Endothelial cell of umbilical vein (primary cell): ENCODE measurements at regions not wholly inside any gene's neighbourhood (a gene's known extent, or its start where the extent isn't known, plus 50 kb on each side); places are given as distances from the start of the nearest gene placed in this dataset.

Source experiments
- POLR2A ChIP-seq: IDR thresholded peaks from 2 replicates; pipeline ENCODE4 v1.6.1; 2012; ENCODE audit warnings: low read depth, mild to moderate bottlenecking, control low read depth, low read length
- TF ChIP-seq, protein P1 (sequence below), 2 donors: IDR thresholded peaks; 1 replicate in 1 of 2; 2 replicates in 1 of 2; pipeline ENCODE4 v1.5.1; 2011; ENCODE audit warnings: low read length in 2 of 2, mild to moderate bottlenecking in 2 of 2, moderate library complexity in 2 of 2, control low read depth in 1 of 2, inconsistent platforms in 1 of 2, low read depth in 1 of 2; ENCODE audit not compliant: insufficient read depth in 1 of 2; ENCODE audit errors: extremely low read depth in 1 of 2

DNA sequence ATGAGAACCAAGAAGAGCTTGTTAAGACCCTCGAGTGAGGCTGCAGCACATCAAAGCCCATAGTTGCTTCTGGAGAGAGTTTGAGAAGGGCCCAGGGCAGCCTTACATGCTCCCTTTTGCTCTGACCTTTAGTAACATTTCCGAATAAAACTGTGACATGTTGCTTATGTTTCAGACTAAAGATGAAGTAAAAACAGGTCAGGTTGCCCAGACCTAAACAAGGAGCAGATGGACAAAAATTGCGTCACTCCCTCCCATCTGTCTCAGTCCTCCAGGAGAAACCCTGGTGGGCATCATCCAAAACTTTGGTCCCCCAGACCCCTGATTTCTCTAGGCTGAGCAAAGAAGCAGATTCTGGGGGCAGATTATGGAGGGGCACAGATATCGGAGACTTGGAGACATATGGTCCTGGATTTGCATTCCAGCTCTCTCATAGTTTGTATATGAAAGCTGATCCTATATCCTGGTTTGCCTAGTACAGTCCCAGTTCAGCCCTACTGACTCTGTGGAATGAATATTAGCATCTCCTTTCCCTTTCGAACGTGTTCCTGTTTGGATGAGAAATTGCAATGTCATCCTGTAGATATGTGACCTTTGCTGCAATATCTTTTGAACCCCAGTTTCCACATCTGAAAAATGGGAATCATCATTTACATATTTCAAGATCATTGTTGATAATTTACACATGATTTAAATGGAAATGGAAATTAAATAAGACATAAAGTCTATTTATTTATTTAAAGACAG is 304.9 kb upstream of the USP24 start:
- TF ChIP-seq, protein P1, sequence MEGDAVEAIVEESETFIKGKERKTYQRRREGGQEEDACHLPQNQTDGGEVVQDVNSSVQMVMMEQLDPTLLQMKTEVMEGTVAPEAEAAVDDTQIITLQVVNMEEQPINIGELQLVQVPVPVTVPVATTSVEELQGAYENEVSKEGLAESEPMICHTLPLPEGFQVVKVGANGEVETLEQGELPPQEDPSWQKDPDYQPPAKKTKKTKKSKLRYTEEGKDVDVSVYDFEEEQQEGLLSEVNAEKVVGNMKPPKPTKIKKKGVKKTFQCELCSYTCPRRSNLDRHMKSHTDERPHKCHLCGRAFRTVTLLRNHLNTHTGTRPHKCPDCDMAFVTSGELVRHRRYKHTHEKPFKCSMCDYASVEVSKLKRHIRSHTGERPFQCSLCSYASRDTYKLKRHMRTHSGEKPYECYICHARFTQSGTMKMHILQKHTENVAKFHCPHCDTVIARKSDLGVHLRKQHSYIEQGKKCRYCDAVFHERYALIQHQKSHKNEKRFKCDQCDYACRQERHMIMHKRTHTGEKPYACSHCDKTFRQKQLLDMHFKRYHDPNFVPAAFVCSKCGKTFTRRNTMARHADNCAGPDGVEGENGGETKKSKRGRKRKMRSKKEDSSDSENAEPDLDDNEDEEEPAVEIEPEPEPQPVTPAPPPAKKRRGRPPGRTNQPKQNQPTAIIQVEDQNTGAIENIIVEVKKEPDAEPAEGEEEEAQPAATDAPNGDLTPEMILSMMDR (IDR thresholded peaks at IDR 0.05; ENCODE audit: extremely low read depth in 1 of 2, insufficient read depth in 1 of 2, low read depth in 1 of 2, low read length in 2 of 2) = no peak
- TF ChIP-seq POLR2A = no peak
